ENCODE measurements at regions not wholly inside any gene's neighbourhood (a gene's known extent, or its start where the extent isn't known, plus 50 kb on each side); places are given as distances from the start of the nearest gene placed in this dataset.

DNA sequence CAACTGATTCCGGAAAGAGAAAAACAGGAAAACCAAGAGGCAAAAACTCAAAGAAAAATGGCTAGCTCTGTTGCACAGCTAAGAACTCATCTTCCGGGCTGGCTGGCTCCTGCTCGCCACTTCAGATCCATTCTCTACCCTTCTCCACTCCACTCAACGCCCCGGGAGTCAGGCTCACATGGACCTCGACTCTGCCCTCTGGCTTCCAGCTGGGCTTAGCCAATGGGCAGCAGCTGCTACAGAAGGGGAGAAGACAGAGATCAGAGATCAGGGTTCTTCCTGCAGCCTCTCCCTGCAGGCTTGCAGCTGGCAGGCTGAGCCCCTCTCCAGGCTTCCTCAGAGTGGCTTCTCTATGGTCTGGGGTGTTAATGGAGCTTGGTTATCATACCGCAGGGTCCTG lies 187.5 kb downstream of the MED10 start:
- Histone ChIP-seq H3K9ac (ENCODE audit: low read length in 5 of 5) (no peak overlapping the region), H3K36me3 (ENCODE audit: control insufficient read depth in 5 of 5, insufficient read depth in 5 of 5, low read length in 5 of 5) (no peaks in the 10 kb centered on the region), H3K27ac (ENCODE audit: low read depth, low read length) (no peak overlapping the region), H3K4me3 (ENCODE audit: low read depth in 1 of 5, low read length in 5 of 5) (no peak overlapping the region), H3K9me3 (ENCODE audit: control insufficient read depth in 5 of 5, low read length in 5 of 5) (peaks cover 0 to 4% (median 0%) of the 10 kb centered on the region in 5 donors), H3K4me1 (ENCODE audit: control insufficient read depth in 5 of 5, insufficient read depth in 5 of 5, low read length in 5 of 5) (no peaks in the 10 kb centered on the region), H3K27me3 (ENCODE audit: control insufficient read depth in 5 of 5, insufficient read depth in 4 of 5, low read length in 5 of 5) (no peaks in the 10 kb centered on the region)

DNA sequence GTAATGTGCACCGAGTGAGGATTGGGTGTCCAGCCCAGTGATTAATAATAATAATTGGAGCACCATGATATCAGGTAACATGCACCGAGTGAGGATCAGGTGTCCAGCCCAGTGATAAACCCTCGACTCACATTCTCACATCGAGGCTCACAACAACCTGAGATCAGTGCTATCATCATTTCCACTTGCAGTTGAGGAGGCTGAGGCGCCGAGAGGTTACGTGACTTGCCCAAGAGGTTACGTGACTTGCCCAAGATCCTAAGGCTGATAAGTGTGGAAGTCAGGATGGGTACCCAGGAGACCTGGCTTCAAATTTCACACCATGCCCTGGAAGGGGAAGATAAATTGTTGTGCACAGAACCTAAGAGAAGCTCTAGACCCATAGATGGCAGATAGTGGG lies 189.4 kb downstream of the MED10 start:
- no peaks in the 10 kb centered on the region for H3K36me3 ChIP-seq (ENCODE audit: control insufficient read depth in 5 of 5, insufficient read depth in 5 of 5, low read length in 5 of 5)
- H3K27ac ChIP-seq (ENCODE audit: low read depth, low read length), result no peak overlapping the region
- no peaks in the 10 kb centered on the region for H3K27me3 ChIP-seq (ENCODE audit: control insufficient read depth in 5 of 5, insufficient read depth in 4 of 5, low read length in 5 of 5)
- H3K4me1 ChIP-seq (ENCODE audit: control insufficient read depth in 5 of 5, insufficient read depth in 5 of 5, low read length in 5 of 5), result no peaks in the 10 kb centered on the region
- peaks cover 0 to 4% (median 0%) of the 10 kb centered on the region in 5 donors for H3K9me3 ChIP-seq (ENCODE audit: control insufficient read depth in 5 of 5, low read length in 5 of 5)
- no peak overlapping the region for H3K9ac ChIP-seq (ENCODE audit: low read length in 5 of 5)
- H3K4me3 ChIP-seq (ENCODE audit: low read depth in 1 of 5, low read length in 5 of 5), result no peak overlapping the region

DNA sequence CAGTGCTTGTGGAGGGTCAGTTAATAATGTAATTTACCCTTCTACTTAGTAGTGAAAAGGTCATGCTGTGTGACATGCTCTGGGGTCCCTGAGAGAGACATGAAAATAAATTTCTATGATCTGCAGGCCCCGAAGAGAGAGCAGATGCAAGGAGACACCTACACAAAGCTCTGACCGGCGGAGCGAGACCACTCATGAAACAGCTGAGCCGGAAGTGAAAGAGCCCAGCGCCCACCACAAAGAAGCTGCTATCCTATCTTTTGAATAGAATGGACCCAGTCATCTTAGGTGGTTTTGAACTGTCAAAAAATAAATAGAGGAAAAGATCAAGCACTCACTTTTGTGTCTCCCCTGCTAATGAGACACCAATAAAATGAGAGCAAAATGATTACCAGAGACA lies 190.0 kb downstream of the MED10 start:
- H3K4me1 ChIP-seq (ENCODE audit: control insufficient read depth in 5 of 5, insufficient read depth in 5 of 5, low read length in 5 of 5), result no peaks in the 10 kb centered on the region
- no peaks in the 10 kb centered on the region for H3K36me3 ChIP-seq (ENCODE audit: control insufficient read depth in 5 of 5, insufficient read depth in 5 of 5, low read length in 5 of 5)
- peaks cover 0 to 4% (median 0%) of the 10 kb centered on the region in 5 donors for H3K9me3 ChIP-seq (ENCODE audit: control insufficient read depth in 5 of 5, low read length in 5 of 5)
- no peaks in the 10 kb centered on the region for H3K27me3 ChIP-seq (ENCODE audit: control insufficient read depth in 5 of 5, insufficient read depth in 4 of 5, low read length in 5 of 5)
- no peak overlapping the region for H3K9ac ChIP-seq (ENCODE audit: low read length in 5 of 5)
- H3K27ac ChIP-seq (ENCODE audit: low read depth, low read length), result no peak overlapping the region
- no peak overlapping the region for H3K4me3 ChIP-seq (ENCODE audit: low read depth in 1 of 5, low read length in 5 of 5)

DNA sequence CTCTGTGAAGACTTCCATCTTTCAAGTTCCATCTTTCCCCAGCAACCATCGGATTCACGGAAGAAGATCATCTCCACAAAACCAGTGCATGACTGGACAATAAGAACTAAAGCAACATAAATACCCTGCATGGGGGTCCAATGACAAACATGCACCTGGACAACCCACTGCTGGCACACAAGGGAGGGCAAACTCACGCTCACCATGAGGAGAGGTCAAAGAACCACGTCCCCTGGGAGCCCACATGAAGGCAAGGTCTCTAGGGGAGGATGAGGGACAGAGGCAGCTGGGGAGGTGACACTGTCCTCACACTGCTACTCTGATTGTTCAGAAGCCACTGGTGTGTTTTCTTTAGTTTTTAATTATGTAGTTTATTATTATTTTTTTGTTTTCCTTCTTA lies 190.8 kb downstream of the MED10 start:
- H3K36me3 ChIP-seq (ENCODE audit: control insufficient read depth in 5 of 5, insufficient read depth in 5 of 5, low read length in 5 of 5), result no peaks in the 10 kb centered on the region
- H3K4me1 ChIP-seq (ENCODE audit: control insufficient read depth in 5 of 5, insufficient read depth in 5 of 5, low read length in 5 of 5), result no peaks in the 10 kb centered on the region
- no peak overlapping the region for H3K4me3 ChIP-seq (ENCODE audit: low read depth in 1 of 5, low read length in 5 of 5)
- no peaks in the 10 kb centered on the region for H3K27me3 ChIP-seq (ENCODE audit: control insufficient read depth in 5 of 5, insufficient read depth in 4 of 5, low read length in 5 of 5)
- H3K9ac ChIP-seq (ENCODE audit: low read length in 5 of 5), result no peak overlapping the region
- peaks cover 0 to 4% (median 0%) of the 10 kb centered on the region in 5 donors for H3K9me3 ChIP-seq (ENCODE audit: control insufficient read depth in 5 of 5, low read length in 5 of 5)
- H3K27ac ChIP-seq (ENCODE audit: low read depth, low read length), result no peak overlapping the region

DNA sequence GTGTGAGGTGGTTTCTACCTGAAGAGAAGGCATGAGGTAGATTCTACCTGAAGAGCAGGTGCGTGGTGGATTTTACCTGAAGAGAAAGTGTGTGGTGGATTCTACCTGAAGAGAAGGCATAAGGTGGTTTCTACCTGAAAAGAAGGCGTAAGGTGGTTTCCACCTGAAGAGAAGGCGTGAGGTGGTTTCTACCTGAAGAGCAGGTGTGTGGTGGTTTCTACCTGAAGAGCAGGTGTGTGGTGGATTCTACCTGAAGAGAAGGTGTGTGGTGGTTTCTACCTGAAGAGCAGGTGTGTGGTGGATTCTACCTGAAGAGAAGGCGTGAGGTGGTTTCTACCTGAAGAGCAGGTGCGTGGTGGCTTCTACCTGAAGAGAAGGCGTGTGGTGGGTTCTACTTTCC lies 192.8 kb downstream of the MED10 start:
- peaks cover 0 to 5% (median 0%) of the 10 kb centered on the region in 5 donors for H3K27me3 ChIP-seq (ENCODE audit: control insufficient read depth in 5 of 5, insufficient read depth in 4 of 5, low read length in 5 of 5)
- H3K4me1 ChIP-seq (ENCODE audit: control insufficient read depth in 5 of 5, insufficient read depth in 5 of 5, low read length in 5 of 5), result no peaks in the 10 kb centered on the region
- H3K27ac ChIP-seq (ENCODE audit: low read depth, low read length), result no peak overlapping the region
- no peak overlapping the region for H3K4me3 ChIP-seq (ENCODE audit: low read depth in 1 of 5, low read length in 5 of 5)
- no peak overlapping the region for H3K9ac ChIP-seq (ENCODE audit: low read length in 5 of 5)
- no peaks in the 10 kb centered on the region for H3K36me3 ChIP-seq (ENCODE audit: control insufficient read depth in 5 of 5, insufficient read depth in 5 of 5, low read length in 5 of 5)
- peaks cover 0 to 2% (median 0%) of the 10 kb centered on the region in 5 donors for H3K9me3 ChIP-seq (ENCODE audit: control insufficient read depth in 5 of 5, low read length in 5 of 5)

DNA sequence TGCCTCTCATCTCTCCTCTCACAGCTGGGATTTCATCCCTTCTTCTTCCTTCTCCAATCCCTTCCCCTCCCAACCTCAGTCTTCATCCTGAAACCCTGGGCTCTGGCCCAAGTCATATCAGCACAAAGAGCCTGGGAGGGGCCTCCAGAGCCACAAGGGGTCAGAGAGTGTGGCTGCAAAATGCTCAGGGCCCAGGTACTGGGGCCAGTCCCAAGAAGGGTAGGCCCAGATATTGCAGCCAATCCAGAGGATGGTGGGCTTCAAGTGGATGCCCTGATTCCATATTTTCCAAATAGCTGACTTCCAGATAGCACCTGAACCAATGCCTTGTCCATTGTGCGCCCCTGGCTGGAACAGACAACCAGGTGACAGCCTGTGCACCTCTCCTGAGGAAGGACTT lies 193.9 kb downstream of the MED10 start:
- peaks cover 0 to 3% (median 0%) of the 10 kb centered on the region in 5 donors for H3K9me3 ChIP-seq (ENCODE audit: control insufficient read depth in 5 of 5, low read length in 5 of 5)
- H3K27me3 ChIP-seq (ENCODE audit: control insufficient read depth in 5 of 5, insufficient read depth in 4 of 5, low read length in 5 of 5), result peaks cover 0 to 5% (median 3%) of the 10 kb centered on the region in 5 donors
- H3K9ac ChIP-seq (ENCODE audit: low read length in 5 of 5), result no peak overlapping the region
- no peaks in the 10 kb centered on the region for H3K4me1 ChIP-seq (ENCODE audit: control insufficient read depth in 5 of 5, insufficient read depth in 5 of 5, low read length in 5 of 5)
- H3K36me3 ChIP-seq (ENCODE audit: control insufficient read depth in 5 of 5, insufficient read depth in 5 of 5, low read length in 5 of 5), result no peaks in the 10 kb centered on the region
- no peak overlapping the region for H3K27ac ChIP-seq (ENCODE audit: low read depth, low read length)
- no peak overlapping the region for H3K4me3 ChIP-seq (ENCODE audit: low read depth in 1 of 5, low read length in 5 of 5)

DNA sequence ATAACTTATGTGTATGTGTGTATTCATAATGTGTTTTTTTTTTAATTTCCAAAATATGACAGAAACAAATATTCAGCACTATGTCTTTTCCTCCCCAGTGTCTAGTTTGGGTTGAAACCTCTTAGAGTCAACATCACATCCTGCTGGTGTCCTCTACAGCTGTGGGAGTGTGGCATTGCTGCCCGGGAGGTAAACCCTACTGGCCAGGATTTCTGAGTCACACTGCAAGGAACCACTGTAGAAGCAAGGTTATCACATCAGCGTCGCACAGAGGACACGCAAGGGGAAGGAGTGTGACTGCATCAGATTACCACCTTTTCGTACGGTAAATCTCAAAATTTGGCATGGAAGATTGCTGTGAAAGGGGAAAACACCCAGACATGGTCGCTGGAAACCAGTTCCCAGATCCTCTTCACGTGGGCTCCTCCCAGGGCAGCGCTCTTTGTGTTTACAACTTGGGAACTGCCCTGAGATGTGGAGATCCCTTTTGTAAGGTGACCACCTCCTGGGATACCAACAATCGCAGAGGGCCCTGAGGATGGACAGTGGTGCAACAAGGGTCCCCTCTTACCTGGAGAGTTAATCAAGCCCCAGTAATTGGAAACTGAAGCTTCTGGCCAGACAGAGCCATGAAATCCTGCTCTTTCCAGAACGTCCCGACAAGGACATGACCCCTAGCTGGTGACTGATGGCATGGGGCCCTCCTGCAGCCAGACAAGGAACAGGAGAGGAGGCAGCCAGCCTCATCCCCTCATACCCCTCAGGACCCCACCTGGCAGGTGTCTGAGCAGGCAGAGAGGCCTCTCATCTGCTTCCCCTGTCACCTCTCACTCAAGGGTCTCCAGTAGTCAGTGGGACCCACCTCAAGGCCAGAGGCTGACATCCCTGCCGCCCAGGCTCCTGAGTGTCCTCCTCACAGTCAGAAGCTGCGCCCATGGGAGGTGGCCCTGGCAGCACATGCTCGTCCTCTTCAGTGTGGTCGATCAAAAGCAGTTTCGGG lies 194.7 kb downstream of the MED10 start:
- Histone ChIP-seq H3K9me3 (ENCODE audit: control insufficient read depth in 5 of 5, low read length in 5 of 5) (peaks cover 0 to 3% (median 0%) of the 10 kb centered on the region in 5 donors), H3K27ac (ENCODE audit: low read depth, low read length) (no peak overlapping the region), H3K27me3 (ENCODE audit: control insufficient read depth in 5 of 5, insufficient read depth in 4 of 5, low read length in 5 of 5) (peaks cover 0 to 5% (median 3%) of the 10 kb centered on the region in 5 donors), H3K4me1 (ENCODE audit: control insufficient read depth in 5 of 5, insufficient read depth in 5 of 5, low read length in 5 of 5) (no peaks in the 10 kb centered on the region), H3K36me3 (ENCODE audit: control insufficient read depth in 5 of 5, insufficient read depth in 5 of 5, low read length in 5 of 5) (no peaks in the 10 kb centered on the region), H3K4me3 (ENCODE audit: low read depth in 1 of 5, low read length in 5 of 5) (no peak overlapping the region), H3K9ac (ENCODE audit: low read length in 5 of 5) (no peak overlapping the region)

DNA sequence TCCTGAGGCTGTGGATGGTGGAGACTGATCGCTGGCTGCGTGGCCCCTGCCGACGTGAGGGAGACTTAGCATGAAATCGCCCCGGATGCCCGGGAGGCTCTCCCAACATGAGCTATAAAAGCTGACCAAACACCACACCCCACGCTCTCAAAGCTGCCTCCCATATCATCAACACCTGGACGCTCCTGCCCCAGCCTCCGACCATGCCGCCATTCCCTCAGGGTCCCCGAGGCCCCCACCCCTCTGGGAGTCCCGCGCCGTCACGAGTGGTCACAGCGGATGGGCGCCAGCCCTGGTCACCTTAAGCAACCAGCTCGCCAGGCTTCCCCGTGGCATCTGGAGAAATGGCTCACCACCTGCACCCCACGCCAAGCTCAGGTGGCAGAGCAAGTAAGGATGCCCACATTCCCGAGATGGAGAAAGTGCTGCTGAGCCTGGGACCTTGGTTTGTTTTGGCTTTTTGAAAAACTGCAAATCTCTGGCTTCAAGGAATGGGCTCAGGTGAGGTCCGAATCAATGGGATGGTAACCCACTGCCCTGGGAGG lies 196.0 kb downstream of the MED10 start:
- H3K9me3 ChIP-seq (ENCODE audit: control insufficient read depth in 5 of 5, low read length in 5 of 5), result peaks cover 0 to 3% (median 0%) of the 10 kb centered on the region in 5 donors
- peaks cover 0 to 5% (median 3%) of the 10 kb centered on the region in 5 donors for H3K27me3 ChIP-seq (ENCODE audit: control insufficient read depth in 5 of 5, insufficient read depth in 4 of 5, low read length in 5 of 5)
- no peak overlapping the region for H3K27ac ChIP-seq (ENCODE audit: low read depth, low read length)
- no peak overlapping the region for H3K4me3 ChIP-seq (ENCODE audit: low read depth in 1 of 5, low read length in 5 of 5)
- no peaks in the 10 kb centered on the region for H3K4me1 ChIP-seq (ENCODE audit: control insufficient read depth in 5 of 5, insufficient read depth in 5 of 5, low read length in 5 of 5)
- H3K36me3 ChIP-seq (ENCODE audit: control insufficient read depth in 5 of 5, insufficient read depth in 5 of 5, low read length in 5 of 5), result no peaks in the 10 kb centered on the region
- H3K9ac ChIP-seq (ENCODE audit: low read length in 5 of 5), result no peak overlapping the region

DNA sequence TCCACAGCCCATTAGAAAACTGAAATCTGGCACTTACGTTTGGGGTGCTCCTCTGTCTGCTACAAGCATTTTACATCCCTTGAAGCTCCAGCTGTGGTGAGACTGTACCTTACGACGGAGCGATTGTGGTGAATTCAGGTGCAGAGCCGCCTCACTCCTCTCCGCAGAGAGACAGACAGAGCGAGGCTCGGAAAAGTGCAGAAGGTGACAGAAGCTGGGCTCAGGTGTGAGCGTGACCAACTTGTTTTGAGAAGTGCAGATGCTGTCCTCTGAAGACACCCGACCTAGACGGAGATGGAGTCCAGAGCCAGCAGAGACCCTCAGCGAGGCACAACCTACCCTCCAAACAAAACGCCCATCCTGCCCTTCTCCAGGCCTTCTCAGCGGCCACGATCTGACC lies 196.5 kb downstream of the MED10 start:
- peaks cover 0 to 3% (median 0%) of the 10 kb centered on the region in 5 donors for H3K9me3 ChIP-seq (ENCODE audit: control insufficient read depth in 5 of 5, low read length in 5 of 5)
- H3K4me1 ChIP-seq (ENCODE audit: control insufficient read depth in 5 of 5, insufficient read depth in 5 of 5, low read length in 5 of 5), result no peaks in the 10 kb centered on the region
- H3K4me3 ChIP-seq (ENCODE audit: low read depth in 1 of 5, low read length in 5 of 5), result no peak overlapping the region
- no peaks in the 10 kb centered on the region for H3K36me3 ChIP-seq (ENCODE audit: control insufficient read depth in 5 of 5, insufficient read depth in 5 of 5, low read length in 5 of 5)
- no peak overlapping the region for H3K27ac ChIP-seq (ENCODE audit: low read depth, low read length)
- H3K9ac ChIP-seq (ENCODE audit: low read length in 5 of 5), result no peak overlapping the region
- H3K27me3 ChIP-seq (ENCODE audit: control insufficient read depth in 5 of 5, insufficient read depth in 4 of 5, low read length in 5 of 5), result peaks cover 0 to 5% (median 3%) of the 10 kb centered on the region in 5 donors

DNA sequence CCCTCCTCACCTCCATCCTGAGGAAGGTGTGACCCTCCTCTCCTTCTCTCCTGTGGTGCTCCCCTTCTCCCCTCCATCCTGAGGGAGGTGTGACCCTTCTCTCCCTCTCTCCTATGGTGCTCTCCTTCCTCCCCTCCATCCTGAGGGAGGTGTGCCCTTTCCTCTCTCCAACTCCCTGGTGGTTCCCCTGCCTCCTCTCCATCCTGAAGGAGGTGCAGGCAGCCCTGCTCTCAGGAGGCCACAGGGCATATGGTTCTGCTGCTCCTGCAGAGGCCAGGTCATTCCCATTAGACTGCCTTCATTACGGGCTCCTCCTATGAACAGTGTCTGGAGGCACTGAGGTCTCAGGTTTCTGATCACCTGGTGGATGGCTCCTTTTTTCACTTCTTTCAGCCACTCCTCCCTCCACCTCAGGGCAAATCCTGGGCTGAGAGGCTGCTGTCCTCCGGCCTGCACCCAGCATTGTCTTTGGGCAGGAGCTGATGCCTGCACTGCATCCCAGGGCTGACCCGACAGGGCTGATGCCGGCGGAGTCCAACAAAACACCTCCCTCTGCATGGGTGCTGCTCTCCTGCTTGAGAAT lies 197.1 kb downstream of the MED10 start:
- Histone ChIP-seq H3K27ac (ENCODE audit: low read depth, low read length) (no peak overlapping the region), H3K36me3 (ENCODE audit: control insufficient read depth in 5 of 5, insufficient read depth in 5 of 5, low read length in 5 of 5) (no peaks in the 10 kb centered on the region), H3K4me1 (ENCODE audit: control insufficient read depth in 5 of 5, insufficient read depth in 5 of 5, low read length in 5 of 5) (no peaks in the 10 kb centered on the region), H3K4me3 (ENCODE audit: low read depth in 1 of 5, low read length in 5 of 5) (no peak overlapping the region), H3K27me3 (ENCODE audit: control insufficient read depth in 5 of 5, insufficient read depth in 4 of 5, low read length in 5 of 5) (peaks cover 0 to 5% (median 3%) of the 10 kb centered on the region in 5 donors), H3K9me3 (ENCODE audit: control insufficient read depth in 5 of 5, low read length in 5 of 5) (peaks cover 0 to 3% (median 0%) of the 10 kb centered on the region in 5 donors), H3K9ac (ENCODE audit: low read length in 5 of 5) (no peak overlapping the region)

All from subcutaneous abdominal adipose tissue (tissue), 5 donors.